ENCODE measurements at regions not wholly inside any gene's neighbourhood (a gene's known extent, or its start where the extent isn't known, plus 50 kb on each side); places are given as distances from the start of the nearest gene placed in this dataset.

- H3K27ac ChIP-seq, result no peak overlapping the region
- H3K9ac ChIP-seq, result no peak overlapping the region
- no peaks in the 10 kb centered on the region for H3K27me3 ChIP-seq
- TF ChIP-seq Cebpa-rat (IDR thresholded peaks at IDR 0.05), result no peak
- peaks cover 8% of the 10 kb centered on the region; the same call in 1 of the 2 replicates for H3K4me1 ChIP-seq
- H3K9me3 ChIP-seq, result no peaks in the 10 kb centered on the region
- H3K4me3 ChIP-seq, result no peak overlapping the region
- no peaks in the 10 kb centered on the region for H4K20me1 ChIP-seq
- H3K4me2 ChIP-seq, result no peak overlapping the region
- no peaks in the 10 kb centered on the region for H3K36me3 ChIP-seq
These were observed 111.9 kb upstream of the KLHL25 start for GRCh38 chr15:85906640-85907039.

- Histone ChIP-seq H3K27ac (no peak overlapping the region), H3K4me3 (no peak overlapping the region), H3K4me1 (peaks cover 13% of the 10 kb centered on the region), H3K36me3 (no peaks in the 10 kb centered on the region), H3K27me3 (no peaks in the 10 kb centered on the region), H3K4me2 (no peak overlapping the region), H3K9ac (no peak overlapping the region), H4K20me1 (no peaks in the 10 kb centered on the region), H3K9me3 (no peaks in the 10 kb centered on the region)
- no peak for TF ChIP-seq Cebpa-rat (IDR thresholded peaks at IDR 0.05)
These were observed 116.1 kb upstream of the KLHL25 start for GRCh38 chr15:85910834-85911233.

DNA sequence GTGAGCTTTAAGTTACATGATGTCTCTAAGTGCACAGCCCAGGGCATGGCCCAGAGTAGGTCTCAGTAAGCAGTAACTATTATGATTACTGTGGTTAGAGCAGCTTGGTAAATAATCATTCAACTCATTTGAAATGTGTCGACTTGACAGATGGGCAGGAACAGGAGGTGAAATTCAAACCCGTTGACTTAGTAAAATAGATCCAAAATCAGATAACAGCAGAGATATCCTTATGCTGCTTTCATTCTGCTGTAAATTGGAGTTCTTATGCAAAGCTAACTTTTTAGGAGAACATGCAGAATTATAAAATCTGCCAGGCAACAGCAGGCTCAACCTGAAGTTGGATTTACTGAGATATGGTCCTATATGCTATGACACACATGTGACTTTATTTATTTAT lies 118.7 kb upstream of the KLHL25 start:
- Histone ChIP-seq H3K27me3 (no peaks in the 10 kb centered on the region), H4K20me1 (no peaks in the 10 kb centered on the region), H3K4me2 (no peak overlapping the region), H3K4me3 (no peak overlapping the region), H3K9ac (no peak overlapping the region), H3K27ac (no peak overlapping the region), H3K36me3 (no peaks in the 10 kb centered on the region), H3K4me1 (peaks cover 26% of the 10 kb centered on the region), H3K9me3 (peaks cover 12% of the 10 kb centered on the region)
- no peak for TF ChIP-seq Cebpa-rat (IDR thresholded peaks at IDR 0.05)

DNA sequence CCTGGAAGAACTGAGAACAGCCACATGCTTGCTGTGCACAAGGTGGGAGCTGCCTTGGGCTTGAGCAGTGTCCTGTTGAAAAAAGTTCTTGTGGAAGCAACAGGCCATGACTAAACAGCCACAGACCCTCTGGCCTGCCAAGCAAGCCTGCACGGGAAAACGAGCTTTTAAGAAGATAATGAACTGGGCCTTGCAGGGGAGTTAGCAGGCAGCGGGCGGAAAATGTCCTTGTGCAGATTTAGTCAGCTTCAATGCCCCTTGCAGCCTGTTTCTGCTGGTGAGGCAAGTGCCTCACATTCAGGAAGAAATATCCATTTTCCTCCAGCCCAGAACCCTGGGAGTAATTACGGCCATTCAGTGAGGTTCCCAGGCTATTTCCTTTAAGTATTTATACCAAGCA lies 126.2 kb upstream of the KLHL25 start:
- Histone ChIP-seq H3K9ac (no peak overlapping the region), H3K4me3 (no peak overlapping the region), H3K4me1 (peaks cover 28% of the 10 kb centered on the region), H3K9me3 (peaks cover 17% of the 10 kb centered on the region), H3K4me2 (no peak overlapping the region), H3K27ac (no peak overlapping the region), H4K20me1 (no peaks in the 10 kb centered on the region), H3K27me3 (no peaks in the 10 kb centered on the region), H3K36me3 (no peaks in the 10 kb centered on the region)
- no peak for TF ChIP-seq Cebpa-rat (IDR thresholded peaks at IDR 0.05)

DNA sequence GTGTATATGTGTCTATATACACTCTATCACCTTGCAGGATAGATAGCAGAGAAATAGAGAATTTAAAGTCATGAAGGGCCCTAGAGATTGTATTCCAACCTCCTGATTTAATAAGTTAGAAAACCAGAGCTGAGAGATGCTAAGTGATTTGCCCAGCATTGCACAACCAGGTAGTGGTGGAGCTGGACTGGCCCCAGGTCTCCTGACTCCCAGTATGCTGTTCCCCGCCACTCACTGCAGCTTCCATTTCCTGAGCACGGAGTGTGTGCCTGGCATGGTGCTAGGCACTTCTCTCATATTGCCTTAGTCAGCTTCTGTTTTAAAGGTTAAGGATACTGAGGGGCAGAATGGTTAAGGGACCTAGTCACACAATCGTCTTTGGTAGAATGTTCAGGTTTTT lies 129.4 kb upstream of the KLHL25 start:
- no peak overlapping the region for H3K4me2 ChIP-seq
- no peak for TF ChIP-seq Cebpa-rat (IDR thresholded peaks at IDR 0.05)
- no peaks in the 10 kb centered on the region for H3K36me3 ChIP-seq
- H3K27me3 ChIP-seq, result no peaks in the 10 kb centered on the region
- H3K27ac ChIP-seq, result no peak overlapping the region
- no peak overlapping the region for H3K4me3 ChIP-seq
- peaks cover 25% of the 10 kb centered on the region for H3K4me1 ChIP-seq
- no peaks in the 10 kb centered on the region for H3K9me3 ChIP-seq
- no peaks in the 10 kb centered on the region for H4K20me1 ChIP-seq
- H3K9ac ChIP-seq, result no peak overlapping the region

GRCh38 chr15:85925649-85926237 lies 131.0 kb upstream of the KLHL25 start:
- Histone ChIP-seq H3K4me3 (no peak overlapping the region), H3K4me1 (peaks cover 25% of the 10 kb centered on the region), H3K27ac (no peak overlapping the region), H3K9me3 (no peaks in the 10 kb centered on the region), H3K27me3 (no peaks in the 10 kb centered on the region), H3K9ac (no peak overlapping the region), H3K4me2 (no peak overlapping the region), H4K20me1 (no peaks in the 10 kb centered on the region), H3K36me3 (no peaks in the 10 kb centered on the region)
- no peak for TF ChIP-seq Cebpa-rat (IDR thresholded peaks at IDR 0.05)

GRCh38 chr15:85926834-85927233 lies 132.1 kb upstream of the KLHL25 start:
- Histone ChIP-seq H3K9me3 (no peaks in the 10 kb centered on the region), H3K9ac (no peak overlapping the region), H3K4me1 (peaks cover 35% of the 10 kb centered on the region), H3K27ac (no peak overlapping the region), H3K27me3 (no peaks in the 10 kb centered on the region), H3K4me2 (no peak overlapping the region), H4K20me1 (no peaks in the 10 kb centered on the region), H3K4me3 (no peak overlapping the region), H3K36me3 (no peaks in the 10 kb centered on the region)
- TF ChIP-seq Cebpa-rat (IDR thresholded peaks at IDR 0.05), result no peak

DNA sequence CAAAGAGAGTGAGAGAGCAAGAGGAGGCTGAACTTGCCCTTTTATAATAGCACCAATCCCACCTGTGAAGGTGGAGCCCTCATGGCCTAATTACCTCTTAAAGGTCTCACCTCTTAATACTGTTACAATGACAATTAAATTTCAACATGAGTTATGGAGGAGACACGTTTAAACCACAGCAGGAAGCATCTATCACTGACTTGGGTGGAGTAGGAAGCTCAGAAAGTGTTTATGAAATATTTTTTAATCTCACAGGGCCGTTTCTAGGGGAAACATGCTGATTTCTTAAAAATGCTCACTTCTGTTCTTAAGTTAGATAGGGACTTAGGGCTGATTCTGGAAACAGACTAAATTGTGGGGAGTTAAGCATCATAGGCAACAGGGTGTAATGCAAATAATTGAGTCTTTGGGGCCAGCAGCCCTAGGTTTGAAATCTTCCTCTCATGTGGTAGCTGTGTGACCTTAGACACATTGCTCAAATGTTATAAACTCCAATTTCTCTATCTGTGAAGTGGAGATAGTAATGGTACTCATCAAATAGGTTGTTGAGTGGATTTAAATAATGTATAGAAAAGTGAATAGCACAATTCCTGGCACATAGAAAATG lies 133.3 kb upstream of the KLHL25 start:
- Histone ChIP-seq H4K20me1 (no peaks in the 10 kb centered on the region), H3K4me1 (peaks cover 45% of the 10 kb centered on the region), H3K27ac (no peak overlapping the region), H3K36me3 (no peaks in the 10 kb centered on the region), H3K4me3 (no peak overlapping the region), H3K27me3 (no peaks in the 10 kb centered on the region), H3K9me3 (no peaks in the 10 kb centered on the region), H3K9ac (no peak overlapping the region), H3K4me2 (peak overlapping the region; percentile 56)
- TF ChIP-seq Cebpa-rat (IDR thresholded peaks at IDR 0.05), result no peak

- H3K9ac ChIP-seq, result no peak overlapping the region
- H3K36me3 ChIP-seq, result no peaks in the 10 kb centered on the region
- no peaks in the 10 kb centered on the region for H3K9me3 ChIP-seq
- no peak overlapping the region for H3K4me3 ChIP-seq
- H4K20me1 ChIP-seq, result no peaks in the 10 kb centered on the region
- no peak overlapping the region for H3K27ac ChIP-seq
- H3K4me2 ChIP-seq, result no peak overlapping the region
- no peaks in the 10 kb centered on the region for H3K27me3 ChIP-seq
- TF ChIP-seq Cebpa-rat (IDR thresholded peaks at IDR 0.05), result no peak
- H3K4me1 ChIP-seq, result peaks cover 53% of the 10 kb centered on the region
These were observed 135.1 kb upstream of the KLHL25 start for GRCh38 chr15:85929786-85930185.

DNA sequence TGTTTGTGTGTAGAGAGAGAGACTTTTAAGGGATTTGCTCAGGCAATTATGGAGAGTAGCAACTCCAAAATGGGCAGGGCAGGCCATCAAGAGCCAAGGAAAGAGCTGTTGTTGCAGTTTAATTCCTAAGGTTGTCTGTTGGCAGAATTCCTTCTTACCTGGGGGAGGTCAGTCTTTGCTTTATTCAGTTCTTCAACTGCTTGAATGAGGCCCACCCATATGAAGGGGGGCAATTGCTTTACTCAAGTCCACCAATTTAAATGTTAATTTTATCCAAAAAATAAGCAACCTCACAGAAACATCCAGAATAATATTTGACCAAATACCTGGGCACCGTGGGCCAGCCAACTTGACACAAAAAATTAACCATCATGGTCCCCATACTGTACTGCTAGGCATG lies 137.7 kb upstream of the KLHL25 start:
- H3K27ac ChIP-seq, result peak overlapping the region; percentile 45; the same call in 1 of the 2 replicates
- no peaks in the 10 kb centered on the region for H3K27me3 ChIP-seq
- peaks cover 63% of the 10 kb centered on the region for H3K4me1 ChIP-seq
- peak overlapping the region; percentile 75; the same call in 1 of the 2 replicates for H3K4me2 ChIP-seq
- H3K36me3 ChIP-seq, result no peaks in the 10 kb centered on the region
- no peaks in the 10 kb centered on the region for H4K20me1 ChIP-seq
- no peaks in the 10 kb centered on the region for H3K9me3 ChIP-seq
- no peak for TF ChIP-seq Cebpa-rat (IDR thresholded peaks at IDR 0.05)
- H3K9ac ChIP-seq, result no peak overlapping the region
- H3K4me3 ChIP-seq, result no peak overlapping the region

Data from BLaER1 (cell line).